IMR-90 (cell line): ENCODE measurements at regions not wholly inside any gene's neighbourhood (a gene's known extent, or its start where the extent isn't known, plus 50 kb on each side); places are given as distances from the start of the nearest gene placed in this dataset.

Experiments
- ATAC-seq: fragments of 200-7000 bp; cut with Tn5 transposase; 2 replicates; pipeline ENCODE4 v1.9.1; 2020; ENCODE audit warnings: low read depth, mild to moderate bottlenecking, moderate library complexity
- BruUV-seq: library from RNA; stranded (reverse); fragments of 400-500 nt; replicated peaks from 2 replicates; lab custom pipeline; 2021; lab: Mats Ljungman, UMichigan
- CTCF ChIA-PET: fragments of 300-600 bp; formaldehyde crosslinking; extraction: SDS; loops from one replicate; lab custom pipeline; 2021; ENCODE audit warnings: antibody characterized with exemption; lab: Yijun Ruan, JAX
- POLR2A ChIA-PET: fragments of 300-600 bp; sonication (Branson Sonifier 250); formaldehyde crosslinking; loops from one replicate; lab custom pipeline; 2022; ENCODE audit warnings: antibody characterized with exemption; ENCODE audit not compliant: unreplicated experiment; lab: Charles Lee
- DNase-seq: peaks from one replicate; pipeline ENCODE4 v3.0.0; 2013
- H2AFZ ChIP-seq: replicated peaks from 2 replicates; pipeline ENCODE3; 2013; ENCODE audit warnings: low read length, mild to moderate bottlenecking; ENCODE audit not compliant: poor library complexity
- H2AK5ac ChIP-seq: 2 replicates; pipeline ENCODE4 v1.6.1; 2013; ENCODE audit warnings: low read depth, low read length, inconsistent platforms
- H2AK9ac ChIP-seq: replicated peaks from 2 replicates; pipeline ENCODE3; 2013; ENCODE audit warnings: mild to moderate bottlenecking, low read depth, low read length, moderate library complexity; ENCODE audit not compliant: poor library complexity
- H2BK120ac ChIP-seq: 2 replicates; pipeline ENCODE4 v1.6.1; 2013; ENCODE audit warnings: low read depth, low read length, inconsistent platforms
- H2BK15ac ChIP-seq: 3 replicates; pipeline ENCODE4 v1.6.1; 2013; ENCODE audit warnings: low read depth, low read length, inconsistent platforms
- H2BK20ac ChIP-seq: 2 replicates; pipeline ENCODE4 v1.6.1; 2013; ENCODE audit warnings: low read depth, mild to moderate bottlenecking, inconsistent platforms, low read length, moderate library complexity
- H2BK5ac ChIP-seq: 2 replicates; pipeline ENCODE4 v1.6.1; 2013; ENCODE audit warnings: mild to moderate bottlenecking, low read depth, low read length, inconsistent platforms; ENCODE audit not compliant: poor library complexity, severe bottlenecking
- H3K14ac ChIP-seq: replicated peaks from 2 replicates; pipeline ENCODE4 v1.6.1; 2013; ENCODE audit warnings: low read depth, low read length, inconsistent platforms
- H3K18ac ChIP-seq: 2 replicates; pipeline ENCODE4 v1.6.1; 2013; ENCODE audit warnings: low read depth, low read length, control low read depth
- H3K23ac ChIP-seq: 2 replicates; pipeline ENCODE4 v1.6.1; 2013; ENCODE audit warnings: low read depth, low read length, inconsistent platforms
- H3K27ac ChIP-seq: 2 replicates; pipeline ENCODE4 v1.5.1; 2013; ENCODE audit warnings: mild to moderate bottlenecking, control low read depth, low read length; ENCODE audit not compliant: insufficient read depth
- H3K27me3 ChIP-seq: 2 replicates; pipeline ENCODE4 v1.6.1; 2013; ENCODE audit warnings: low read length; ENCODE audit not compliant: control insufficient read depth, insufficient read depth
- H3K36me3 ChIP-seq: 2 replicates; pipeline ENCODE4 v1.6.1; 2013; ENCODE audit warnings: low read length, mixed read lengths; ENCODE audit not compliant: control insufficient read depth, insufficient read depth
- H3K4ac ChIP-seq: 2 replicates; pipeline ENCODE4 v1.6.1; 2013; ENCODE audit warnings: low read depth, low read length, inconsistent platforms
- H3K4me1 ChIP-seq: 2 replicates; pipeline ENCODE4 v1.6.1; 2013; ENCODE audit warnings: low read length, mixed read lengths; ENCODE audit not compliant: control insufficient read depth, insufficient read depth
- H3K4me2 ChIP-seq: 2 replicates; pipeline ENCODE4 v1.6.1; 2013; ENCODE audit warnings: low read depth, mild to moderate bottlenecking, control low read depth, low read length, moderate library complexity
- H3K4me3 ChIP-seq: 2 replicates; pipeline ENCODE4 v1.5.1; 2013; ENCODE audit warnings: low read depth, mild to moderate bottlenecking, control low read depth, low read length, moderate library complexity; ENCODE audit not compliant: insufficient read depth
- H3K56ac ChIP-seq: 2 replicates; pipeline ENCODE4 v1.6.1; 2013; ENCODE audit warnings: low read length, inconsistent platforms; ENCODE audit not compliant: insufficient read depth; ENCODE audit errors: extremely low read depth
- H3K79me1 ChIP-seq, 2 experiments: 2 replicates each; pipeline ENCODE4 v1.6.1; 2013; ENCODE audit warnings: low read length in 2 of 2, inconsistent platforms in 1 of 2, low read depth in 1 of 2
- H3K9ac ChIP-seq: 2 replicates; pipeline ENCODE4 v1.6.1; 2013; ENCODE audit warnings: low read depth, low read length, control low read depth
- H3K9me1 ChIP-seq: 2 replicates; pipeline ENCODE4 v1.6.1; 2013; ENCODE audit warnings: low read length, inconsistent platforms; ENCODE audit not compliant: insufficient read depth
- H3K9me3 ChIP-seq: 2 replicates; pipeline ENCODE4 v1.6.1; 2013; ENCODE audit warnings: low read length; ENCODE audit not compliant: control insufficient read depth, insufficient read depth
- H4K20me1 ChIP-seq: 2 replicates; pipeline ENCODE4 v1.6.1; 2013; ENCODE audit warnings: low read length, inconsistent platforms; ENCODE audit not compliant: insufficient read depth
- H4K5ac ChIP-seq: 2 replicates; pipeline ENCODE4 v1.6.1; 2013; ENCODE audit warnings: mild to moderate bottlenecking, low read depth, low read length, control low read depth
- H4K8ac ChIP-seq, 2 experiments: 2 replicates each; pipeline ENCODE4 v1.6.1; 2013; ENCODE audit warnings: low read depth in 2 of 2, low read length in 2 of 2, control low read depth in 1 of 2, inconsistent platforms in 1 of 2
- H4K91ac ChIP-seq: 2 replicates; pipeline ENCODE4 v1.6.1; 2013; ENCODE audit warnings: low read depth, low read length, inconsistent platforms; ENCODE audit not compliant: insufficient read depth
- ELK1 ChIP-seq: fragments of 150-350 bp; IDR thresholded peaks from 2 replicates; pipeline ENCODE4 v1.6.1; 2016; ENCODE audit warnings: low read depth, mild to moderate bottlenecking, low read length, moderate library complexity, borderline replicate concordance
- MAFK ChIP-seq: IDR thresholded peaks from 2 replicates; pipeline ENCODE4 v1.6.1; 2012; ENCODE audit warnings: low read depth, low read length, improper control_type of control experiment
- MAZ ChIP-seq: IDR thresholded peaks from 2 replicates; pipeline ENCODE4 v1.6.1; 2012; ENCODE audit warnings: low read depth, mild to moderate bottlenecking, low read length, improper control_type of control experiment, moderate library complexity, borderline replicate concordance
- POLR2A ChIP-seq: IDR thresholded peaks from 2 replicates; pipeline ENCODE4 v1.6.1; 2012; ENCODE audit warnings: mild to moderate bottlenecking, low read depth, low read length
- RAD21 ChIP-seq: IDR thresholded peaks from 2 replicates; pipeline ENCODE4 v1.6.1; 2012; ENCODE audit warnings: low read length, improper control_type of control experiment
- RCOR1 ChIP-seq: IDR thresholded peaks from 2 replicates; pipeline ENCODE4 v1.6.1; 2012; ENCODE audit warnings: mild to moderate bottlenecking, low read length, improper control_type of control experiment; ENCODE audit not compliant: insufficient replicate concordance
- WGBS, 2 experiments: methylation state at CpG; one replicate each; pipeline versions ENCODE4 v1.1.5 to v1.1.7; 2013; ENCODE audit warnings: missing lambda C conversion rate in 2 of 2; ENCODE audit not compliant: insufficient read length in 1 of 2; ENCODE audit errors: extremely low coverage in 2 of 2; 5-methylcytosine and 5-hydroxymethylcytosine counted together
- dilution Hi-C: fragments of 300-500 bp; cut with HindIII; formaldehyde crosslinking; loops from one replicate; pipeline ENCODE4 v1.14.3; 2018; ENCODE audit warnings: low sequenced_read_pairs; ENCODE audit not compliant: unreplicated experiment
- in situ Hi-C: fragments of 300-500 bp; cut with MboI; formaldehyde crosslinking; loops from 3 replicates; pipeline ENCODE4 v1.14.3; 2019; ENCODE audit warnings: low sequenced_read_pairs, inconsistent platforms, mixed read lengths
- intact Hi-C: fragments of 100-400 bp; cut with micrococcal nuclease; formaldehyde crosslinking; loops from 2 replicates; pipeline ENCODE4 v1.10.0; 2022

- WGBS, 2 experiments = 58% methylated on average over 4 of the region's 12 CpGs; no CpG with 5 or more reads in 1 of the 2 experiments
- no peak overlapping the region for H2AFZ ChIP-seq
These were observed 62.8 kb upstream of the ATP12A start for GRCh38 chr13:24617256-24618010.

More at GRCh38 chr13:24617256-24618010, 62.8 kb upstream of the ATP12A start:
- no peak overlapping the region for H4K5ac ChIP-seq
- H2BK20ac ChIP-seq = no peak overlapping the region
- no peaks in the 10 kb centered on the region; the same call in 1 of the 2 replicates for H3K27me3 ChIP-seq
- no peak overlapping the region for H4K91ac ChIP-seq
- no peaks in the 10 kb centered on the region for H3K9me1 ChIP-seq
- H4K8ac ChIP-seq = no peak overlapping the region
- H2BK5ac ChIP-seq = no peak overlapping the region
- no peak overlapping the region for H3K4me2 ChIP-seq
- H2BK15ac ChIP-seq = no peak overlapping the region
- H3K36me3 ChIP-seq = no peaks in the 10 kb centered on the region
- no peaks in the 10 kb centered on the region for H3K4me1 ChIP-seq
- intact Hi-C loops = no loop called here
- ATAC-seq = no peak
- BruUV-seq = no TSS peak
- no peaks in the 10 kb centered on the region for H4K20me1 ChIP-seq
- H3K79me1 ChIP-seq = no peaks in the 10 kb centered on the region
- dilution Hi-C loops = no loop called here
- DNase-seq = no peak
- no peaks in the 10 kb centered on the region; the same call in 1 of the 2 replicates for H3K9me3 ChIP-seq
- ChIA-PET POLR2A (no interaction called here), CTCF (no interaction called here)
- H3K4ac ChIP-seq = no peak overlapping the region
- no peak overlapping the region for H3K18ac ChIP-seq
- no peak overlapping the region for H3K9ac ChIP-seq
- in situ Hi-C loops = no loop called here
- no peak overlapping the region for H3K14ac ChIP-seq
- H2AK9ac ChIP-seq = no peak overlapping the region
- no peak overlapping the region for H3K23ac ChIP-seq
- H2AK5ac ChIP-seq = no peak overlapping the region
- TF ChIP-seq RAD21 (no peak), RCOR1 (no peak), MAFK (no peak), MAZ (no peak), POLR2A (no peak), ELK1 (no peak)
- no peak overlapping the region for H3K56ac ChIP-seq
- no peak overlapping the region for H3K27ac ChIP-seq
- H2BK120ac ChIP-seq = no peak overlapping the region
- no peak overlapping the region for H3K4me3 ChIP-seq
